COLO668 (cell line): ENCODE measurements at regions not wholly inside any gene's neighbourhood (a gene's known extent, or its start where the extent isn't known, plus 50 kb on each side); places are given as distances from the start of the nearest gene placed in this dataset.
A peak's percentile ranks its signal among the peaks of the same experiment; 100 is the strongest.

Experiments
- DNase-seq: peaks from one replicate; lab custom pipeline; 2025; ENCODE audit not compliant: unreplicated experiment; lab: John Stamatoyannopoulos, UW

- DNase-seq, result no peak
Observed at GRCh38 chr16:73329358-73330286, 281.7 kb upstream of the ZFHX3 start.

- no peak for DNase-seq
Observed at GRCh38 chr16:73326770-73327470, 279.0 kb upstream of the ZFHX3 start.

- DNase-seq, result no peak
Observed at GRCh38 chr16:73326221-73326620, 278.3 kb upstream of the ZFHX3 start.

GRCh38 chr16:73323880-73324279 lies 276.0 kb upstream of the ZFHX3 start:
- DNase-seq, result peak; percentile 7

GRCh38 chr16:73322856-73323255 lies 274.9 kb upstream of the ZFHX3 start:
- no peak for DNase-seq

- no peak for DNase-seq
Observed at GRCh38 chr16:73321853-73322252, 273.9 kb upstream of the ZFHX3 start.

GRCh38 chr16:73319737-73320136 lies 271.8 kb upstream of the ZFHX3 start:
- DNase-seq, result peak; percentile 9

- no peak for DNase-seq
Observed at GRCh38 chr16:73319261-73319660, 271.3 kb upstream of the ZFHX3 start.

- no peak for DNase-seq
Observed at GRCh38 chr16:73317321-73317857, 269.5 kb upstream of the ZFHX3 start.

GRCh38 chr16:73315645-73316044 lies 267.7 kb upstream of the ZFHX3 start:
- DNase-seq, result no peak

- no peak for DNase-seq
Observed at GRCh38 chr16:73313950-73314349, 266.0 kb upstream of the ZFHX3 start.

- no peak for DNase-seq
Observed at GRCh38 chr16:73311857-73312723, 264.2 kb upstream of the ZFHX3 start.

GRCh38 chr16:73308771-73309170 lies 260.8 kb upstream of the ZFHX3 start:
- DNase-seq, result no peak

GRCh38 chr16:73306901-73307413 lies 259.0 kb upstream of the ZFHX3 start:
- no peak for DNase-seq

GRCh38 chr16:73304008-73304774 lies 256.3 kb upstream of the ZFHX3 start:
- no peak for DNase-seq

- no peak for DNase-seq
Observed at GRCh38 chr16:73302942-73303341, 255.0 kb upstream of the ZFHX3 start.

- no peak for DNase-seq
Observed at GRCh38 chr16:73301984-73302383, 254.1 kb upstream of the ZFHX3 start.

- no peak for DNase-seq
Observed at GRCh38 chr16:73299346-73299745, 251.4 kb upstream of the ZFHX3 start.

- no peak for DNase-seq
Observed at GRCh38 chr16:73298562-73298961, 250.6 kb upstream of the ZFHX3 start.

- no peak for DNase-seq
Observed at GRCh38 chr16:73290258-73290657, 242.3 kb upstream of the ZFHX3 start.
